ENCODE measurements at regions not wholly inside any gene's neighbourhood (a gene's known extent, or its start where the extent isn't known, plus 50 kb on each side); places are given as distances from the start of the nearest gene placed in this dataset.

- TF ChIP-seq CTCF (IDR thresholded peaks at IDR 0.05) = no peak
- no peak for TF ChIP-seq POLR2A (IDR thresholded peaks at IDR 0.05)
These were observed 293.7 kb upstream of the RND3 start for GRCh38 chr2:150781142-150781541.

Measured in testis (tissue), 2 donors.